ENCODE measurements at regions not wholly inside any gene's neighbourhood (a gene's known extent, or its start where the extent isn't known, plus 50 kb on each side); places are given as distances from the start of the nearest gene placed in this dataset.

DNA sequence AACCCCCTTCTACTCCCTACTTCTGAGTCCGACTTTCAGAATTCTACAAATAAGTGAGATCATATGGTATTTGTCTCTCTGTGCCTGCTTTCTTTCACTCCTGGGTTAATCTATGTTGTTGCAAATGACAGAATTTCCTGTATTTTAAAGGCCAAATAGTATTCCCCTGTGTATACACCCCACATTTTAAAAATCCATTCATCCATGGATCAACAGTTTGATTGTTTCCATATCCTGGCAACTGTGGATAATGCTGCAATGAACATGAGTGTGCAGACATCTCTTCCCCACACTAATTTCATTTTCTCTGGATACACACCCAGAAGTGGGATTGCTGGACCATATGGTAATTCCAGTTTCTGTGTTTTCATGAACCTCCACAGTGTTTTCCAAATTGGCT, 225.8 kb upstream of the TCERG1L start (continued):
- TF ChIP-seq SRSF9 (IDR thresholded peaks at IDR 0.05; ENCODE audit: borderline replicate concordance, insufficient read depth, low read depth, low read length, poor library complexity, severe bottlenecking), result no peak
- TF ChIP-seq, protein P1, sequence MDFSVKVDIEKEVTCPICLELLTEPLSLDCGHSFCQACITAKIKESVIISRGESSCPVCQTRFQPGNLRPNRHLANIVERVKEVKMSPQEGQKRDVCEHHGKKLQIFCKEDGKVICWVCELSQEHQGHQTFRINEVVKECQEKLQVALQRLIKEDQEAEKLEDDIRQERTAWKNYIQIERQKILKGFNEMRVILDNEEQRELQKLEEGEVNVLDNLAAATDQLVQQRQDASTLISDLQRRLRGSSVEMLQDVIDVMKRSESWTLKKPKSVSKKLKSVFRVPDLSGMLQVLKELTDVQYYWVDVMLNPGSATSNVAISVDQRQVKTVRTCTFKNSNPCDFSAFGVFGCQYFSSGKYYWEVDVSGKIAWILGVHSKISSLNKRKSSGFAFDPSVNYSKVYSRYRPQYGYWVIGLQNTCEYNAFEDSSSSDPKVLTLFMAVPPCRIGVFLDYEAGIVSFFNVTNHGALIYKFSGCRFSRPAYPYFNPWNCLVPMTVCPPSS (IDR thresholded peaks at IDR 0.05), result no peak
- no peak for TF ChIP-seq NR2F2 (IDR thresholded peaks at IDR 0.05; ENCODE audit: borderline replicate concordance, low read depth)
- TF ChIP-seq ZNF83 (CRISPR knock-in tag; IDR thresholded peaks at IDR 0.05; ENCODE audit: borderline replicate concordance), result no peak

DNA sequence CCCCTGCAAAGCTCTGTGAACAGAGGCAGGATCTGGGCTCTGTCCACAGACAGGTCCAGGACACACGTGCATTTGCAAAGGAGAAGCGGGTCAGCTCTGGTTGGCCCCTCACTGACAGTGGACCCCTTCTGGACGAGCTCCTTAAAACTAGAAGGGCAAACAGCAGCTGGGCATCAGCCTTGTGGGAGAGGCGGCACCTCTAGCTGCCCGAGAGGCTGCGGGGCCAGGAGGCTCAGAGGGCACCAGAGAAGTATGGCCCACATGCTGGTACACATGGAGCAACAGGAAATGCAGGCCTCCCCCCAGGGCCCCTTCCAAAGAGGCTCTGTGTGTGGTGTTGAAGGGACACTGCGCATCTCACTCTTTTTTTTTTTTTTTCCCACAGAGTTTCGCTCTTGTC, 233.0 kb upstream of the TCERG1L start:
- WGBS (ENCODE audit: low lambda C conversion rate), result 32% methylated on average over 3 of the region's 8 CpGs

More for the DNA sequence above, 233.0 kb upstream of the TCERG1L start:
- ChIA-PET POLR2A (no interaction called here), CTCF (ENCODE audit: low intra/inter-chr PET ratio, low total read pairs) (no interaction called here)
- H3K4me1 ChIP-seq (ENCODE audit: insufficient read depth, low read length), result no peaks in the 10 kb centered on the region
- FAIRE-seq (no peak), ATAC-seq (no peak), DNase-seq (ENCODE audit: low spot score) (no peak)
- no peak overlapping the region for H3K4me3 ChIP-seq (replicated peaks in 1 of 3; ENCODE audit: insufficient read depth in 1 of 3, low read depth in 2 of 3, low read length in 3 of 3)
- no peak overlapping the region for H3K9ac ChIP-seq (ENCODE audit: insufficient read depth, low read depth, low read length)
- H3K27ac ChIP-seq (ENCODE audit: extremely low read length, insufficient read depth, low read length), result no peak overlapping the region
- no peak for TF ChIP-seq KDM3A (CRISPR knock-in tag; IDR thresholded peaks at IDR 0.05; ENCODE audit: low read depth)
- H3K27me3 ChIP-seq (ENCODE audit: control insufficient read depth in 1 of 2, insufficient read depth in 2 of 2, low read length in 2 of 2), result peaks cover 3 to 39% of the 10 kb centered on the region in 2 experiments; a peak in 4 of 5 replicates
- H2AFZ ChIP-seq (ENCODE audit: low read length), result no peak overlapping the region
- no peak overlapping the region for H3K4me2 ChIP-seq (ENCODE audit: low read depth, low read length)
- H3K79me2 ChIP-seq (ENCODE audit: insufficient read depth, low read length), result no peaks in the 10 kb centered on the region
- in situ Hi-C loops (cut with HindIII; ENCODE audit: extremely low pct_ligation_motif_present, low pct_unique_long_range_greater_than_20kb), result no loop called here
- no peaks in the 10 kb centered on the region for H4K20me1 ChIP-seq (ENCODE audit: insufficient read depth, low read length)
- intact Hi-C loops (cut with micrococcal nuclease; ENCODE audit: unreplicated experiment), result no loop called here
- no peaks in the 10 kb centered on the region for H3K9me3 ChIP-seq (ENCODE audit: low read length)
- BruUV-seq (replicated peaks), result no TSS peak
- no peaks in the 10 kb centered on the region for H3K36me3 ChIP-seq (replicated peaks in 1 of 2; ENCODE audit: control insufficient read depth in 1 of 2, insufficient read depth in 2 of 2, low read length in 2 of 2)
